Endodermal cell (in vitro differentiated cells): ENCODE measurements at regions not wholly inside any gene's neighbourhood (a gene's known extent, or its start where the extent isn't known, plus 50 kb on each side); places are given as distances from the start of the nearest gene placed in this dataset.

Source experiments
- DNase-seq: peaks from one replicate; pipeline ENCODE4 v3.0.0-alpha.2; 2017
- H3K27ac ChIP-seq: 2 replicates; pipeline ENCODE4 v1.5.1; 2013; ENCODE audit warnings: mild to moderate bottlenecking, low read depth, low read length, moderate library complexity
- H3K27me3 ChIP-seq: 2 replicates; pipeline ENCODE4 v1.6.1; 2013; ENCODE audit warnings: mild to moderate bottlenecking, low read length, moderate library complexity; ENCODE audit not compliant: insufficient read depth, control insufficient read depth, poor library complexity, severe bottlenecking
- H3K36me3 ChIP-seq: 2 replicates; pipeline ENCODE4 v1.7.0; 2013; ENCODE audit warnings: mild to moderate bottlenecking, low read length, moderate library complexity; ENCODE audit not compliant: control insufficient read depth, insufficient read depth
- H3K4me1 ChIP-seq: one replicate; pipeline ENCODE4 v1.7.0; 2013; ENCODE audit warnings: low read length; ENCODE audit not compliant: control insufficient read depth, insufficient read depth
- H3K4me3 ChIP-seq: 2 replicates; pipeline ENCODE4 v1.5.1; 2013; ENCODE audit warnings: mild to moderate bottlenecking, low read length, moderate library complexity
- H3K9ac ChIP-seq: 2 replicates; pipeline ENCODE4 v1.6.1; 2013; ENCODE audit warnings: mild to moderate bottlenecking, low read length, moderate library complexity; ENCODE audit not compliant: poor library complexity, severe bottlenecking; ENCODE audit errors: extremely low read depth
- H3K9me3 ChIP-seq: 2 replicates; pipeline ENCODE4 v1.6.1; 2013; ENCODE audit warnings: mild to moderate bottlenecking, low read length, moderate library complexity; ENCODE audit not compliant: control insufficient read depth
- H3K27ac Mint-ChIP-seq: 2 replicates; pipeline ENCODE4 v1.8.0; 2020; ENCODE audit warnings: mixed read lengths
- H3K27me3 Mint-ChIP-seq: 2 replicates; pipeline ENCODE4 v1.8.0; 2021; ENCODE audit warnings: mild to moderate bottlenecking, mixed read lengths; ENCODE audit not compliant: insufficient read depth
- H3K36me3 Mint-ChIP-seq: 2 replicates; pipeline ENCODE4 v1.8.0; 2020; ENCODE audit warnings: low read depth, mixed read lengths
- H3K4me1 Mint-ChIP-seq: 2 replicates; pipeline ENCODE4 v1.8.0; 2020; ENCODE audit warnings: mixed read lengths
- H3K4me3 Mint-ChIP-seq: 2 replicates; pipeline ENCODE4 v1.8.0; 2020; ENCODE audit warnings: mild to moderate bottlenecking, moderate library complexity, mixed read lengths
- H3K9me3 Mint-ChIP-seq: 2 replicates; pipeline ENCODE4 v1.8.0; 2020; ENCODE audit warnings: mild to moderate bottlenecking, mixed read lengths
- CTCF ChIP-seq: fragments of 200-600 bp; sonication (generic); conservative IDR thresholded peaks from 2 replicates; pipeline ENCODE4 v1.5.0; 2021; ENCODE audit warnings: antibody characterized with exemption, mild to moderate bottlenecking
- WGBS, 2 experiments: methylation state at CpG; one replicate each; pipeline versions ENCODE4 v1.1.5 to v1.1.7; 2013; ENCODE audit warnings: missing lambda C conversion rate in 2 of 2, mixed read lengths in 1 of 2; ENCODE audit not compliant: insufficient coverage in 1 of 2, insufficient read length in 1 of 2; 5-methylcytosine and 5-hydroxymethylcytosine counted together

- Mint-ChIP-seq H3K36me3 (no peaks in the 10 kb centered on the region), H3K4me1 (no peaks in the 10 kb centered on the region), H3K27ac (no peak overlapping the region), H3K4me3 (no peak overlapping the region), H3K9me3 (peaks cover 10% of the 10 kb centered on the region), H3K27me3 (peaks cover 15% of the 10 kb centered on the region)
- TF ChIP-seq CTCF = no peak
- H3K4me1 ChIP-seq = no peaks in the 10 kb centered on the region
- H3K9ac ChIP-seq = no peak overlapping the region
- WGBS, 2 experiments = 83 to 100% methylated on average over 1 to 4 of the region's 4 CpGs
- H3K4me3 ChIP-seq = no peak overlapping the region
- H3K36me3 ChIP-seq = no peaks in the 10 kb centered on the region
- peaks cover 10% of the 10 kb centered on the region for H3K9me3 ChIP-seq
- no peak for DNase-seq
- H3K27me3 ChIP-seq = peaks cover 1% of the 10 kb centered on the region
- no peak overlapping the region for H3K27ac ChIP-seq
Measured at GRCh38 chr20:11281768-11282167, 608.0 kb upstream of the JAG1 start.

- H3K9me3 ChIP-seq = no peaks in the 10 kb centered on the region
- Mint-ChIP-seq H3K4me3 (no peak overlapping the region), H3K9me3 (no peaks in the 10 kb centered on the region), H3K27ac (no peak overlapping the region), H3K4me1 (no peaks in the 10 kb centered on the region), H3K27me3 (no peaks in the 10 kb centered on the region), H3K36me3 (no peaks in the 10 kb centered on the region)
- TF ChIP-seq CTCF = no peak
- H3K27me3 ChIP-seq = no peaks in the 10 kb centered on the region
- no peak for DNase-seq
- no peak overlapping the region for H3K4me3 ChIP-seq
- H3K9ac ChIP-seq = no peak overlapping the region
- H3K36me3 ChIP-seq = no peaks in the 10 kb centered on the region
- H3K27ac ChIP-seq = no peak overlapping the region
- H3K4me1 ChIP-seq = no peaks in the 10 kb centered on the region
- 89 to 100% methylated on average over 1 to 2 of the region's 2 CpGs for WGBS, 2 experiments
Measured at GRCh38 chr20:11287126-11287525, 613.3 kb upstream of the JAG1 start.

- Histone ChIP-seq H3K36me3 (no peaks in the 10 kb centered on the region), H3K9me3 (no peaks in the 10 kb centered on the region), H3K27ac (no peak overlapping the region), H3K4me3 (no peak overlapping the region), H3K4me1 (peaks cover 8% of the 10 kb centered on the region), H3K27me3 (no peaks in the 10 kb centered on the region), H3K9ac (no peak overlapping the region)
- 100% methylated on average over 1 of the region's 1 CpG; no CpG with 5 or more reads in 1 of the 2 experiments for WGBS, 2 experiments
- H3K27me3 Mint-ChIP-seq = no peaks in the 10 kb centered on the region
- H3K4me1 Mint-ChIP-seq = peaks cover 13% of the 10 kb centered on the region
- H3K27ac Mint-ChIP-seq = no peak overlapping the region
- H3K36me3 Mint-ChIP-seq = no peaks in the 10 kb centered on the region
- no peak for TF ChIP-seq CTCF
- no peaks in the 10 kb centered on the region for H3K9me3 Mint-ChIP-seq
- peak; percentile 46 for DNase-seq
- H3K4me3 Mint-ChIP-seq = no peak overlapping the region
Measured at GRCh38 chr20:11296221-11296620, 621.5 kb upstream of the BTBD3 start.
